T-helper 1 cell treated with Interleukin-12 subunit alpha and Interleukin-12 subunit beta and Interleukin-4 antibody, amounts not matched to agents 30 μg/mL and 1 μg/mL, for 36 hours (primary cell): ENCODE measurements at regions not wholly inside any gene's neighbourhood (a gene's known extent, or its start where the extent isn't known, plus 50 kb on each side); places are given as distances from the start of the nearest gene placed in this dataset.
"Not testable (repeated sequence)": the region's sequence is repeated elsewhere in the genome, so short reads cannot be mapped to it uniquely, and the experiment has no call there.

Experiments
- H3K27ac Mint-ChIP-seq: one replicate; pipeline ENCODE4 v1.8.0; 2021; ENCODE audit warnings: mild to moderate bottlenecking, mixed read lengths
- H3K27me3 Mint-ChIP-seq: one replicate; pipeline ENCODE4 v1.8.0; 2021; ENCODE audit warnings: low read depth, mixed read lengths
- H3K36me3 Mint-ChIP-seq: one replicate; pipeline ENCODE4 v1.8.0; 2021; ENCODE audit warnings: low read depth, mixed read lengths
- H3K4me1 Mint-ChIP-seq: one replicate; pipeline ENCODE4 v1.8.0; 2021; ENCODE audit warnings: low read depth, mixed read lengths
- H3K4me3 Mint-ChIP-seq: one replicate; pipeline ENCODE4 v1.8.0; 2021; ENCODE audit warnings: mild to moderate bottlenecking, moderate library complexity, mixed read lengths
- H3K9me3 Mint-ChIP-seq: one replicate; pipeline ENCODE4 v1.8.0; 2021; ENCODE audit warnings: mixed read lengths

GRCh38 chr11:37988031-37988430 lies 1390.0 kb upstream of the RAG2 start:
- Mint-ChIP-seq H3K27ac (no peak overlapping the region), H3K4me1 (no peaks in the 10 kb centered on the region), H3K27me3 (no peaks in the 10 kb centered on the region), H3K4me3 (no peak overlapping the region), H3K36me3 (no peaks in the 10 kb centered on the region), H3K9me3 (peaks cover 7% of the 10 kb centered on the region)

- Mint-ChIP-seq H3K27ac (no peak overlapping the region), H3K4me3 (no peak overlapping the region), H3K27me3 (no peaks in the 10 kb centered on the region), H3K36me3 (no peaks in the 10 kb centered on the region), H3K9me3 (peaks cover 8% of the 10 kb centered on the region), H3K4me1 (no peaks in the 10 kb centered on the region)
Measured at GRCh38 chr11:37984991-37985390, 1387.0 kb upstream of the RAG2 start.

- no peak overlapping the region for H3K4me3 Mint-ChIP-seq
- H3K27ac Mint-ChIP-seq = no peak overlapping the region
- peaks cover 4% of the 10 kb centered on the region for H3K9me3 Mint-ChIP-seq
- no peaks in the 10 kb centered on the region for H3K36me3 Mint-ChIP-seq
- no peaks in the 10 kb centered on the region for H3K4me1 Mint-ChIP-seq
- H3K27me3 Mint-ChIP-seq = no peaks in the 10 kb centered on the region
Measured at GRCh38 chr11:37978647-37979046, 1380.6 kb upstream of the RAG2 start.

GRCh38 chr11:37973941-37974340 lies 1375.9 kb upstream of the RAG2 start:
- Mint-ChIP-seq H3K4me1 (no peaks in the 10 kb centered on the region), H3K27ac (no peak overlapping the region), H3K27me3 (no peaks in the 10 kb centered on the region), H3K9me3 (peaks cover 15% of the 10 kb centered on the region), H3K36me3 (no peaks in the 10 kb centered on the region), H3K4me3 (no peak overlapping the region)

GRCh38 chr11:37972691-37973090 lies 1374.7 kb upstream of the RAG2 start:
- H3K4me1 Mint-ChIP-seq = no peaks in the 10 kb centered on the region
- no peaks in the 10 kb centered on the region for H3K27me3 Mint-ChIP-seq
- H3K9me3 Mint-ChIP-seq = peaks cover 15% of the 10 kb centered on the region
- no peak overlapping the region for H3K4me3 Mint-ChIP-seq
- no peaks in the 10 kb centered on the region for H3K36me3 Mint-ChIP-seq
- no peak overlapping the region for H3K27ac Mint-ChIP-seq

GRCh38 chr11:37969336-37969735 lies 1371.3 kb upstream of the RAG2 start:
- H3K36me3 Mint-ChIP-seq, H3K4me1 Mint-ChIP-seq, H3K27ac Mint-ChIP-seq, H3K27me3 Mint-ChIP-seq, H3K4me3 Mint-ChIP-seq: not testable (repeated sequence)
- H3K9me3 Mint-ChIP-seq = peaks cover 20% of the 10 kb centered on the region

- peaks cover 20% of the 10 kb centered on the region for H3K9me3 Mint-ChIP-seq
Measured at GRCh38 chr11:37968148-37968547, 1370.1 kb upstream of the RAG2 start.

GRCh38 chr11:37967635-37968034 lies 1369.6 kb upstream of the RAG2 start:
- H3K27ac Mint-ChIP-seq = no peak overlapping the region
- peaks cover 20% of the 10 kb centered on the region for H3K9me3 Mint-ChIP-seq
- H3K4me3 Mint-ChIP-seq = no peak overlapping the region
- no peaks in the 10 kb centered on the region for H3K27me3 Mint-ChIP-seq
- no peaks in the 10 kb centered on the region for H3K4me1 Mint-ChIP-seq
- H3K36me3 Mint-ChIP-seq = no peaks in the 10 kb centered on the region

More at GRCh38 chr11:37968148-37968547, 1370.1 kb upstream of the RAG2 start:
- H3K27me3 Mint-ChIP-seq = no peaks in the 10 kb centered on the region
- H3K36me3 Mint-ChIP-seq = no peaks in the 10 kb centered on the region
- no peak overlapping the region for H3K27ac Mint-ChIP-seq
- H3K4me1 Mint-ChIP-seq = no peaks in the 10 kb centered on the region
- H3K4me3 Mint-ChIP-seq = no peak overlapping the region

- peaks cover 21% of the 10 kb centered on the region for H3K9me3 Mint-ChIP-seq
- H3K27me3 Mint-ChIP-seq = no peaks in the 10 kb centered on the region
- H3K4me1 Mint-ChIP-seq = no peaks in the 10 kb centered on the region
- H3K27ac Mint-ChIP-seq = no peak overlapping the region
- H3K4me3 Mint-ChIP-seq = no peak overlapping the region
- H3K36me3 Mint-ChIP-seq = no peaks in the 10 kb centered on the region
Measured at GRCh38 chr11:37963440-37963839, 1365.4 kb upstream of the RAG2 start.

- peaks cover 27% of the 10 kb centered on the region for H3K9me3 Mint-ChIP-seq
- no peaks in the 10 kb centered on the region for H3K27me3 Mint-ChIP-seq
- H3K4me3 Mint-ChIP-seq = no peak overlapping the region
- H3K4me1 Mint-ChIP-seq = no peaks in the 10 kb centered on the region
- H3K27ac Mint-ChIP-seq = no peak overlapping the region
- H3K36me3 Mint-ChIP-seq = no peaks in the 10 kb centered on the region
Measured at GRCh38 chr11:37957717-37958116, 1359.7 kb upstream of the RAG2 start.

- Mint-ChIP-seq H3K4me1 (no peaks in the 10 kb centered on the region), H3K4me3 (no peak overlapping the region), H3K27ac (no peak overlapping the region), H3K27me3 (no peaks in the 10 kb centered on the region), H3K36me3 (no peaks in the 10 kb centered on the region), H3K9me3 (peaks cover 4% of the 10 kb centered on the region)
Measured at GRCh38 chr11:37951996-37952395, 1354.0 kb upstream of the RAG2 start.

- Mint-ChIP-seq H3K4me3 (no peak overlapping the region), H3K9me3 (peaks cover 9% of the 10 kb centered on the region), H3K27ac (no peak overlapping the region), H3K27me3 (no peaks in the 10 kb centered on the region), H3K36me3 (no peaks in the 10 kb centered on the region), H3K4me1 (no peaks in the 10 kb centered on the region)
Measured at GRCh38 chr11:37948258-37948657, 1350.2 kb upstream of the RAG2 start.

GRCh38 chr11:37947821-37948220 lies 1349.8 kb upstream of the RAG2 start:
- H3K36me3 Mint-ChIP-seq = no peaks in the 10 kb centered on the region
- H3K4me3 Mint-ChIP-seq = no peak overlapping the region
- peaks cover 9% of the 10 kb centered on the region for H3K9me3 Mint-ChIP-seq
- H3K27ac Mint-ChIP-seq = no peak overlapping the region
- H3K27me3 Mint-ChIP-seq = no peaks in the 10 kb centered on the region
- no peaks in the 10 kb centered on the region for H3K4me1 Mint-ChIP-seq

GRCh38 chr11:37946155-37946766 lies 1348.2 kb upstream of the RAG2 start:
- Mint-ChIP-seq H3K27me3 (no peaks in the 10 kb centered on the region), H3K27ac (no peak overlapping the region), H3K4me3 (no peak overlapping the region), H3K9me3 (peaks cover 9% of the 10 kb centered on the region), H3K36me3 (no peaks in the 10 kb centered on the region), H3K4me1 (no peaks in the 10 kb centered on the region)

GRCh38 chr11:37942081-37942480 lies 1344.0 kb upstream of the RAG2 start:
- Mint-ChIP-seq H3K27me3 (no peaks in the 10 kb centered on the region), H3K4me1 (no peaks in the 10 kb centered on the region), H3K9me3 (peaks cover 9% of the 10 kb centered on the region), H3K27ac (no peak overlapping the region), H3K36me3 (no peaks in the 10 kb centered on the region), H3K4me3 (no peak overlapping the region)

GRCh38 chr11:37929100-37929653 lies 1331.1 kb upstream of the RAG2 start:
- Mint-ChIP-seq H3K27me3 (no peaks in the 10 kb centered on the region), H3K4me3 (no peak overlapping the region), H3K36me3 (no peaks in the 10 kb centered on the region), H3K4me1 (no peaks in the 10 kb centered on the region), H3K9me3 (peaks cover 3% of the 10 kb centered on the region), H3K27ac (no peak overlapping the region)
